ENCODE measurements at regions not wholly inside any gene's neighbourhood (a gene's known extent, or its start where the extent isn't known, plus 50 kb on each side); places are given as distances from the start of the nearest gene placed in this dataset.
"Not testable (repeated sequence)": the region's sequence is repeated elsewhere in the genome, so short reads cannot be mapped to it uniquely, and the experiment has no call there.

- no peak overlapping the region for H3K4me3 ChIP-seq (ENCODE audit: low read length)
- H3K4me1 ChIP-seq (ENCODE audit: control insufficient read depth, insufficient read depth, low read length): no peaks in the 10 kb centered on the region
- no peak overlapping the region for H3K27ac ChIP-seq (ENCODE audit: low read length)
- no peak for DNase-seq
- H3K36me3 ChIP-seq (ENCODE audit: control insufficient read depth, insufficient read depth, low read length): no peaks in the 10 kb centered on the region
- WGBS (ENCODE audit: insufficient coverage, low lambda C conversion rate): no CpG with 5 or more reads among the region's 2 CpGs
- no peaks in the 10 kb centered on the region for H3K9me3 ChIP-seq (ENCODE audit: control insufficient read depth, low read depth, low read length)
- no peaks in the 10 kb centered on the region for H3K27me3 ChIP-seq (ENCODE audit: control insufficient read depth, insufficient read depth, low read length)
Measured at GRCh38 chr5:165015126-165015525, 1509.7 kb downstream of the MAT2B start.

GRCh38 chr5:165015547-165015946 is 1510.1 kb downstream of the MAT2B start:
- Histone ChIP-seq H3K4me1 (ENCODE audit: control insufficient read depth, insufficient read depth, low read length) (no peaks in the 10 kb centered on the region), H3K27me3 (ENCODE audit: control insufficient read depth, insufficient read depth, low read length) (no peaks in the 10 kb centered on the region), H3K27ac (ENCODE audit: low read length) (no peak overlapping the region), H3K36me3 (ENCODE audit: control insufficient read depth, insufficient read depth, low read length) (no peaks in the 10 kb centered on the region), H3K4me3 (ENCODE audit: low read length) (no peak overlapping the region), H3K9me3 (ENCODE audit: control insufficient read depth, low read depth, low read length) (no peaks in the 10 kb centered on the region)
- WGBS (ENCODE audit: insufficient coverage, low lambda C conversion rate): 75% methylated on average over 4 of the region's 4 CpGs
- DNase-seq: no peak

GRCh38 chr5:165026971-165027370 is 1521.6 kb downstream of the MAT2B start:
- no peaks in the 10 kb centered on the region for H3K4me1 ChIP-seq (ENCODE audit: control insufficient read depth, insufficient read depth, low read length)
- no CpG with 5 or more reads among the region's 1 CpG for WGBS (ENCODE audit: insufficient coverage, low lambda C conversion rate)

GRCh38 chr5:165028356-165028755 is 1522.9 kb downstream of the MAT2B start:
- 86% methylated on average over 1 of the region's 2 CpGs for WGBS (ENCODE audit: insufficient coverage, low lambda C conversion rate)

More at GRCh38 chr5:165026971-165027370, 1521.6 kb downstream of the MAT2B start:
- Histone ChIP-seq H3K27me3 (ENCODE audit: control insufficient read depth, insufficient read depth, low read length) (no peaks in the 10 kb centered on the region), H3K4me3 (ENCODE audit: low read length) (no peak overlapping the region), H3K9me3 (ENCODE audit: control insufficient read depth, low read depth, low read length) (no peaks in the 10 kb centered on the region), H3K36me3 (ENCODE audit: control insufficient read depth, insufficient read depth, low read length) (no peaks in the 10 kb centered on the region), H3K27ac (ENCODE audit: low read length) (no peak overlapping the region)
- no peak for DNase-seq

GRCh38 chr5:165029099-165029870 is 1523.9 kb downstream of the MAT2B start:
- WGBS (ENCODE audit: insufficient coverage, low lambda C conversion rate): 83% methylated on average over 2 of the region's 3 CpGs
- Histone ChIP-seq H3K4me1 (ENCODE audit: control insufficient read depth, insufficient read depth, low read length) (no peaks in the 10 kb centered on the region), H3K27me3 (ENCODE audit: control insufficient read depth, insufficient read depth, low read length) (no peaks in the 10 kb centered on the region), H3K27ac (ENCODE audit: low read length) (no peak overlapping the region), H3K9me3 (ENCODE audit: control insufficient read depth, low read depth, low read length) (no peaks in the 10 kb centered on the region), H3K4me3 (ENCODE audit: low read length) (no peak overlapping the region), H3K36me3 (ENCODE audit: control insufficient read depth, insufficient read depth, low read length) (no peaks in the 10 kb centered on the region)
- DNase-seq: no peak

More at GRCh38 chr5:165028356-165028755, 1522.9 kb downstream of the MAT2B start:
- Histone ChIP-seq H3K27me3 (ENCODE audit: control insufficient read depth, insufficient read depth, low read length) (no peaks in the 10 kb centered on the region), H3K36me3 (ENCODE audit: control insufficient read depth, insufficient read depth, low read length) (no peaks in the 10 kb centered on the region), H3K4me1 (ENCODE audit: control insufficient read depth, insufficient read depth, low read length) (no peaks in the 10 kb centered on the region), H3K27ac (ENCODE audit: low read length) (no peak overlapping the region), H3K9me3 (ENCODE audit: control insufficient read depth, low read depth, low read length) (no peaks in the 10 kb centered on the region), H3K4me3 (ENCODE audit: low read length) (no peak overlapping the region)
- no peak for DNase-seq

- Histone ChIP-seq H3K27ac (ENCODE audit: low read length) (no peak overlapping the region), H3K9me3 (ENCODE audit: control insufficient read depth, low read depth, low read length) (no peaks in the 10 kb centered on the region), H3K27me3 (ENCODE audit: control insufficient read depth, insufficient read depth, low read length) (no peaks in the 10 kb centered on the region), H3K36me3 (ENCODE audit: control insufficient read depth, insufficient read depth, low read length) (no peaks in the 10 kb centered on the region), H3K4me3 (ENCODE audit: low read length) (no peak overlapping the region), H3K4me1 (ENCODE audit: control insufficient read depth, insufficient read depth, low read length) (no peaks in the 10 kb centered on the region)
- no CpG with 5 or more reads among the region's 1 CpG for WGBS (ENCODE audit: insufficient coverage, low lambda C conversion rate)
- no peak for DNase-seq
Measured at GRCh38 chr5:165030971-165031370, 1525.6 kb downstream of the MAT2B start.

- Histone ChIP-seq H3K9me3 (ENCODE audit: control insufficient read depth, low read depth, low read length) (no peaks in the 10 kb centered on the region), H3K4me1 (ENCODE audit: control insufficient read depth, insufficient read depth, low read length) (no peaks in the 10 kb centered on the region), H3K36me3 (ENCODE audit: control insufficient read depth, insufficient read depth, low read length) (no peaks in the 10 kb centered on the region), H3K4me3 (ENCODE audit: low read length) (no peak overlapping the region), H3K27me3 (ENCODE audit: control insufficient read depth, insufficient read depth, low read length) (no peaks in the 10 kb centered on the region), H3K27ac (ENCODE audit: low read length) (no peak overlapping the region)
- no peak for DNase-seq
- WGBS (ENCODE audit: insufficient coverage, low lambda C conversion rate): 83% methylated on average over 1 of the region's 2 CpGs
Measured at GRCh38 chr5:165031371-165031770, 1526.0 kb downstream of the MAT2B start.

GRCh38 chr5:165035520-165035919 is 1530.1 kb downstream of the MAT2B start:
- H3K4me3 ChIP-seq (ENCODE audit: low read length): no peak overlapping the region
- WGBS (ENCODE audit: insufficient coverage, low lambda C conversion rate): no CpG with 5 or more reads among the region's 1 CpG
- no peaks in the 10 kb centered on the region for H3K36me3 ChIP-seq (ENCODE audit: control insufficient read depth, insufficient read depth, low read length)
- no peaks in the 10 kb centered on the region for H3K27me3 ChIP-seq (ENCODE audit: control insufficient read depth, insufficient read depth, low read length)
- H3K4me1 ChIP-seq (ENCODE audit: control insufficient read depth, insufficient read depth, low read length): no peaks in the 10 kb centered on the region
- no peaks in the 10 kb centered on the region for H3K9me3 ChIP-seq (ENCODE audit: control insufficient read depth, low read depth, low read length)
- H3K27ac ChIP-seq (ENCODE audit: low read length): no peak overlapping the region
- DNase-seq: no peak

GRCh38 chr5:165039748-165040147 is 1534.3 kb downstream of the MAT2B start:
- 80% methylated on average over 2 of the region's 3 CpGs for WGBS (ENCODE audit: insufficient coverage, low lambda C conversion rate)
- DNase-seq: no peak
- Histone ChIP-seq H3K4me1 (ENCODE audit: control insufficient read depth, insufficient read depth, low read length) (no peaks in the 10 kb centered on the region), H3K27me3 (ENCODE audit: control insufficient read depth, insufficient read depth, low read length) (no peaks in the 10 kb centered on the region), H3K36me3 (ENCODE audit: control insufficient read depth, insufficient read depth, low read length) (no peaks in the 10 kb centered on the region), H3K4me3 (ENCODE audit: low read length) (no peak overlapping the region), H3K27ac (ENCODE audit: low read length) (no peak overlapping the region), H3K9me3 (ENCODE audit: control insufficient read depth, low read depth, low read length) (no peaks in the 10 kb centered on the region)

GRCh38 chr5:165045941-165046340 is 1540.5 kb downstream of the MAT2B start:
- WGBS (ENCODE audit: insufficient coverage, low lambda C conversion rate): no CpG with 5 or more reads among the region's 7 CpGs

GRCh38 chr5:165055476-165055875 is 1550.1 kb downstream of the MAT2B start:
- 83% methylated on average over 1 of the region's 1 CpG for WGBS (ENCODE audit: insufficient coverage, low lambda C conversion rate)

More at GRCh38 chr5:165045941-165046340, 1540.5 kb downstream of the MAT2B start:
- H3K4me3 ChIP-seq (ENCODE audit: low read length); H3K27ac ChIP-seq (ENCODE audit: low read length); H3K4me1 ChIP-seq (ENCODE audit: control insufficient read depth, insufficient read depth, low read length); DNase-seq; H3K9me3 ChIP-seq (ENCODE audit: control insufficient read depth, low read depth, low read length); H3K27me3 ChIP-seq (ENCODE audit: control insufficient read depth, insufficient read depth, low read length); H3K36me3 ChIP-seq (ENCODE audit: control insufficient read depth, insufficient read depth, low read length): not testable (repeated sequence)

More at GRCh38 chr5:165055476-165055875, 1550.1 kb downstream of the MAT2B start:
- H3K4me1 ChIP-seq (ENCODE audit: control insufficient read depth, insufficient read depth, low read length): no peaks in the 10 kb centered on the region
- no peaks in the 10 kb centered on the region for H3K36me3 ChIP-seq (ENCODE audit: control insufficient read depth, insufficient read depth, low read length)
- H3K27ac ChIP-seq (ENCODE audit: low read length): no peak overlapping the region
- no peak overlapping the region for H3K4me3 ChIP-seq (ENCODE audit: low read length)
- no peaks in the 10 kb centered on the region for H3K9me3 ChIP-seq (ENCODE audit: control insufficient read depth, low read depth, low read length)
- H3K27me3 ChIP-seq (ENCODE audit: control insufficient read depth, insufficient read depth, low read length): no peaks in the 10 kb centered on the region
- no peak for DNase-seq
